Activated naive CD4-positive, alpha-beta T cell treated with anti-CD3 and anti-CD28 coated beads, Interleukin-2, amount 10 ng/mL, durations not matched to agents 7 days and 5 days (primary cell): ENCODE measurements at regions not wholly inside any gene's neighbourhood (a gene's known extent, or its start where the extent isn't known, plus 50 kb on each side); places are given as distances from the start of the nearest gene placed in this dataset.
"Not testable (repeated sequence)": the region's sequence is repeated elsewhere in the genome, so short reads cannot be mapped to it uniquely, and the experiment has no call there.

Experiments
- CTCF ChIA-PET: fragments of 350-600 bp; sonication (Branson Sonifier 250); formaldehyde crosslinking; loops from one replicate; lab custom pipeline; 2021; ENCODE audit warnings: antibody characterized with exemption; lab: Charles Lee
- DNase-seq: peaks from one replicate; pipeline ENCODE4 v3.0.0-alpha.2; 2020
- H3K27ac Mint-ChIP-seq: one replicate; pipeline ENCODE4 v1.8.0; 2021; ENCODE audit warnings: mild to moderate bottlenecking, moderate library complexity, mixed read lengths
- H3K27me3 Mint-ChIP-seq: one replicate; pipeline ENCODE4 v1.8.0; 2021; ENCODE audit warnings: mild to moderate bottlenecking, mixed read lengths
- H3K36me3 Mint-ChIP-seq: one replicate; pipeline ENCODE4 v1.8.0; 2021; ENCODE audit warnings: mixed read lengths
- H3K4me1 Mint-ChIP-seq: one replicate; pipeline ENCODE4 v1.8.0; 2021; ENCODE audit warnings: mixed read lengths
- H3K4me3 Mint-ChIP-seq: one replicate; pipeline ENCODE4 v1.8.0; 2021; ENCODE audit warnings: mild to moderate bottlenecking, moderate library complexity, mixed read lengths
- H3K9me3 Mint-ChIP-seq: one replicate; pipeline ENCODE4 v1.8.0; 2021; ENCODE audit warnings: mixed read lengths

DNA sequence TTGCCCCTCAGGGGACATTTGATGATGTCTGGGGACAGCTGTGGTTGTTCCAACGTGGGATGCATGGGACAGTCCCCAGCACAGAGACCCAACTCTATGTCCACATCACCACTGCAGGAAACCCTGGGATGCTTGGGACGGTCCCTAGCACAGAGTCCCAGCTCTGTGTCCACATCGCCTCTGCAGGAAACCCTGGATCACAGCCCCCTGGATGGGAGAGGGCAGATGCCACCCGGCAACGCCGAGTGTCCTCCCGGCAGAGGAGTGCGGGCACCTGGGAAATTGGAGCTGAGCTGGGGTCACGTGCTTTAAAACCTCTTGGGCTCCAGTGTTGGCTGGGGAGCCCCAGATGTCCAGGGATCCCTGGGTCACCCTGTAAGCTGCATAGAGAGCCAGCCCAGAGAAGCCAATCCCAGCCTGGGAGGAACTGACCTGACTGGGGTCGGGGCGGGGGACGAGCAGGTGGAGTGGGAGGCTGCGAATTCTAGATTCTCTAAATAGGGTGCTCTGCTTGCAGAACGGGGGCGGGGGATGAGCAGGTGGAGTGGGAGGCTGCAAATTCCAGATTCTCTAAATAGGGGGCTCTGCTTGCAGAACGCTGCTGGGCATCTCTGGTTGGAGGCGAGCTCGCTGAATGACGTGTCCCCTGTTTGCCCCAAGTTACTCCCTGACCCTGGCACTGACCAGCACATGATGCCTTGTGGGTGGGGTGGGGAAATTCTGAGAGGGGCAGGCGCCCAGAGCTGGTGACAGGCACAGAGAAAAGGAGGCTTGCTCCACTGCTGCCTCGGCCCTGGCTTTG, 1197.8 kb downstream of the BRD1 start:
- H3K9me3 Mint-ChIP-seq: no peaks in the 10 kb centered on the region
- peaks cover 24% of the 10 kb centered on the region for H3K27me3 Mint-ChIP-seq
- CTCF ChIA-PET: no interaction called here
- DNase-seq: no peak
- H3K27ac Mint-ChIP-seq: no peak overlapping the region
- H3K4me3 Mint-ChIP-seq: no peak overlapping the region
- peaks cover 2% of the 10 kb centered on the region for H3K4me1 Mint-ChIP-seq
- no peaks in the 10 kb centered on the region for H3K36me3 Mint-ChIP-seq

- Mint-ChIP-seq H3K4me3 (no peak overlapping the region), H3K9me3 (no peaks in the 10 kb centered on the region), H3K4me1 (peaks cover 2% of the 10 kb centered on the region), H3K27me3 (peaks cover 24% of the 10 kb centered on the region), H3K36me3 (no peaks in the 10 kb centered on the region), H3K27ac (no peak overlapping the region)
- no peak for DNase-seq
- CTCF ChIA-PET: no interaction called here
Observed at GRCh38 chr22:48628891-48629543, 1198.7 kb downstream of the BRD1 start.

- Mint-ChIP-seq H3K36me3 (no peaks in the 10 kb centered on the region), H3K27ac (no peak overlapping the region), H3K4me3 (no peak overlapping the region), H3K27me3 (peaks cover 24% of the 10 kb centered on the region), H3K4me1 (peaks cover 2% of the 10 kb centered on the region), H3K9me3 (no peaks in the 10 kb centered on the region)
- DNase-seq: no peak
- CTCF ChIA-PET: no interaction called here
Observed at GRCh38 chr22:48627966-48628365, 1199.7 kb downstream of the BRD1 start.

GRCh38 chr22:48627203-48627602, 1200.5 kb downstream of the BRD1 start:
- H3K4me3 Mint-ChIP-seq: no peak overlapping the region
- H3K4me1 Mint-ChIP-seq: peaks cover 2% of the 10 kb centered on the region
- H3K27ac Mint-ChIP-seq: no peak overlapping the region
- no peaks in the 10 kb centered on the region for H3K9me3 Mint-ChIP-seq
- H3K36me3 Mint-ChIP-seq: no peaks in the 10 kb centered on the region
- CTCF ChIA-PET: no interaction called here
- H3K27me3 Mint-ChIP-seq: peaks cover 24% of the 10 kb centered on the region
- DNase-seq: no peak

- H3K27me3 Mint-ChIP-seq: peaks cover 24% of the 10 kb centered on the region
- no peak for DNase-seq
- no peaks in the 10 kb centered on the region for H3K9me3 Mint-ChIP-seq
- H3K4me1 Mint-ChIP-seq: peaks cover 2% of the 10 kb centered on the region
- H3K27ac Mint-ChIP-seq: no peak overlapping the region
- H3K36me3 Mint-ChIP-seq: no peaks in the 10 kb centered on the region
- H3K4me3 Mint-ChIP-seq: no peak overlapping the region
- CTCF ChIA-PET: no interaction called here
Observed at GRCh38 chr22:48624401-48624800, 1203.3 kb downstream of the BRD1 start.

GRCh38 chr22:48622891-48623545, 1204.7 kb downstream of the BRD1 start:
- Mint-ChIP-seq H3K9me3 (no peaks in the 10 kb centered on the region), H3K4me1 (peaks cover 2% of the 10 kb centered on the region), H3K36me3 (no peaks in the 10 kb centered on the region), H3K27ac (no peak overlapping the region), H3K4me3 (no peak overlapping the region), H3K27me3 (peaks cover 20% of the 10 kb centered on the region)
- no peak for DNase-seq
- CTCF ChIA-PET: no interaction called here

- no peak overlapping the region for H3K4me3 Mint-ChIP-seq
- CTCF ChIA-PET: no interaction called here
- no peak for DNase-seq
- no peak overlapping the region for H3K27ac Mint-ChIP-seq
- H3K9me3 Mint-ChIP-seq: no peaks in the 10 kb centered on the region
- H3K4me1 Mint-ChIP-seq: no peaks in the 10 kb centered on the region
- peaks cover 2% of the 10 kb centered on the region for H3K27me3 Mint-ChIP-seq
- no peaks in the 10 kb centered on the region for H3K36me3 Mint-ChIP-seq
Observed at GRCh38 chr22:48621085-48621484, 1206.6 kb downstream of the BRD1 start.

DNA sequence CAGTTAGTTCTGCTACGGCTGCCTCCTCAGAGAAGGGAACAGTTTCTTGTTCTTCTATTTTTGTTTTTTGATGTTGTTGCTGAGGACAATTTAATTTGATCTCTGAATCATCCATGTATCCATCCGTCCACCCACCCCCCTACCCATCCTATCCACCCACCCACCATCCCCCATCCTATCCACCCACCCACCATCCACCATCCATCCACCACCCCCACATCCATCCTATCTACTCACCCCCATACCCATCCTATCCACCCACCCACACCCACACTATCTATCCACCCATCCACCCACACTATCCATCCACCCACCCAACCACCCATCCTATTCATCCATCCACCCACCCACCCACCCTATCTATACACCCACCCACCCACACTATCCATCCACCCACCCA, 1207.2 kb downstream of the BRD1 start:
- H3K27ac Mint-ChIP-seq, CTCF ChIA-PET, H3K4me1 Mint-ChIP-seq, H3K36me3 Mint-ChIP-seq, H3K4me3 Mint-ChIP-seq, H3K27me3 Mint-ChIP-seq, DNase-seq, H3K9me3 Mint-ChIP-seq: not testable (repeated sequence)

- CTCF ChIA-PET: no interaction called here
Observed at GRCh38 chr22:48619721-48620120, 1208.0 kb downstream of the BRD1 start.

DNA sequence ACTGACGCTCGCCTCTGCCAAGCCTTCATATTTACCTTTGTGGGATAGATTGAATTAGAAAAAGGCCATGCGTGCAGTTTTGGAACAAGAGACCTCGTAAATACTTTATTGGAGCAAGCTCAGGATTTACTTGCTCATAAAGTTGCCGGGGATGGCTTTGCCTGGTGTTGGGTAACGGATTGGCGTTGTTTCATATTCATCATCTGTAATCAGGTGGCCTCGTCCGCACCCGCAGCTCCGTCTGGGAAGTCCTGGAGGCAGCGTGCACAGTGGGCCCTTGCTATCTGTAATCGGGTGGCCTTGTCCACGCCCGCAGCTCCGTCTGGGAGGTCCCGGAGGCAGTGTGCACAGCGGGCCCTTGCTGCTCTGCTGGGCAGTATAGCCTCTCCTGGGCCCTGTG, 1209.3 kb downstream of the BRD1 start:
- no peak for DNase-seq
- Mint-ChIP-seq H3K27me3 (no peaks in the 10 kb centered on the region), H3K9me3 (no peaks in the 10 kb centered on the region), H3K4me1 (no peaks in the 10 kb centered on the region), H3K36me3 (no peaks in the 10 kb centered on the region), H3K4me3 (no peak overlapping the region), H3K27ac (no peak overlapping the region)
- CTCF ChIA-PET: no interaction called here

More at GRCh38 chr22:48619721-48620120, 1208.0 kb downstream of the BRD1 start:
- no peaks in the 10 kb centered on the region for H3K4me1 Mint-ChIP-seq
- H3K36me3 Mint-ChIP-seq: no peaks in the 10 kb centered on the region
- DNase-seq: no peak
- no peak overlapping the region for H3K27ac Mint-ChIP-seq
- H3K4me3 Mint-ChIP-seq: no peak overlapping the region
- H3K9me3 Mint-ChIP-seq: no peaks in the 10 kb centered on the region
- H3K27me3 Mint-ChIP-seq: no peaks in the 10 kb centered on the region

DNA sequence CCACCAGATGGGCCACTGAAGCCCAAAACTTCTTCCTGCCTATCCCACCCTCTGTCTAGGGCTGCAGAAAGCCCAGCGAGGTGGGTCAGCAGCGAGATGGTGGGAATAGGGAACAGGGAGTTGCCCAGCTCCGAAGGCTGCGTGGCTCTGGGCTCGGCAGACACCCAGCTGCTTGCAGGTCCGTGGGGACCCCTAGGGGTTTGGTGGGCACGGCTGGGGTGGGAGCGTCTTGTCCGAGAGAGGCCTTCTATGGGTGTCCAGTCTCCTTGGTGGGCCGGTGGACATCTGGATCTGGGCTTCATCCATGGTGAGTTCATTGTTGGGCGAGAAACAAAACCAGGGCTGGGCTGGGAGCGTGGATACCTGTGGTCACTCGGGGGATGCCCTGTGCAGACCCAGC, 1211.0 kb downstream of the BRD1 start:
- Mint-ChIP-seq H3K9me3 (no peaks in the 10 kb centered on the region), H3K27me3 (no peaks in the 10 kb centered on the region), H3K36me3 (no peaks in the 10 kb centered on the region), H3K4me1 (no peaks in the 10 kb centered on the region), H3K27ac (no peak overlapping the region), H3K4me3 (no peak overlapping the region)
- CTCF ChIA-PET: no interaction called here
- no peak for DNase-seq

DNA sequence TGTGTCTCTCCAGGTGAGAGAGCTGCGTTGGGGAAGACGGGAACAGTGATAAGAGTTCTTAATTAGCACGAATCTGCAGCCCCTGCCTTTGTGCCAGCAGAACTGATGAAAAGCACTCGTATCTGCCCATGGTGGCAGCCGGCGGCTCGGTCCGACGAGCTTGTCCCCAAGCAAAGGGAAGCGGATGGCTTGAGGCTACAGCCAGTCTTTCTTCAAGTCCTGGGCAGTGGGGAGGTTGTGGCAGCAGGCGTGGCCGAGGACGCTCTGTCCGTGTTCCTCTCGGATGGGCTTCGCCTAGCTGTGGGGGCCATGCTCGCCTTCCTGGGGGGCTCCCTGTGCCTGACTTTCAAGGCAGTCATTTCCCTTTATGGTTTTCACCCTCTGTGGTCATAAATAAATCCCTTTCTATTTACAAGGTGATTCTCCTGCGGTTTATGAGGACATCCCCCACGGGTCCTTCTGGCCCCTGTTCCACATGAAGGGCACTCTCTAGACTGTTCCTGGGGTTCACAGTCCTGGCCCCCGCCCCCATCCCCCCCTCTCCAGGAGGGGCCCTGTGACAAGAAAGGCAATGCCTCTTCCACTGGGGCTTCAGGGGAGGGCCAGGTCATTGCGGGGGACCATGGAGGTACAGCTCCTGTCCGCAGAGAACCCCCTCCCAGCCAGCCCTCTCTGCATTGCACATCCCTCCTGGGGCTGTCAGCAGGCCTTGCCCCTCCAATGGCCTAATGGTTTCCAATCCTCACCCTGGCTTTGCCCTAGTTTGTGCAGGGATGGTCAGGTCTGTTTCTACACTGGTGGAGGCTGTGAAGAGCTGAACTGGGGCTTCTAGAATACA, 1212.3 kb downstream of the BRD1 start:
- Mint-ChIP-seq H3K4me3 (no peak overlapping the region), H3K9me3 (peaks cover 2% of the 10 kb centered on the region), H3K27ac (no peak overlapping the region), H3K27me3 (no peaks in the 10 kb centered on the region), H3K36me3 (no peaks in the 10 kb centered on the region), H3K4me1 (no peaks in the 10 kb centered on the region)
- CTCF ChIA-PET: no interaction called here
- no peak for DNase-seq

DNA sequence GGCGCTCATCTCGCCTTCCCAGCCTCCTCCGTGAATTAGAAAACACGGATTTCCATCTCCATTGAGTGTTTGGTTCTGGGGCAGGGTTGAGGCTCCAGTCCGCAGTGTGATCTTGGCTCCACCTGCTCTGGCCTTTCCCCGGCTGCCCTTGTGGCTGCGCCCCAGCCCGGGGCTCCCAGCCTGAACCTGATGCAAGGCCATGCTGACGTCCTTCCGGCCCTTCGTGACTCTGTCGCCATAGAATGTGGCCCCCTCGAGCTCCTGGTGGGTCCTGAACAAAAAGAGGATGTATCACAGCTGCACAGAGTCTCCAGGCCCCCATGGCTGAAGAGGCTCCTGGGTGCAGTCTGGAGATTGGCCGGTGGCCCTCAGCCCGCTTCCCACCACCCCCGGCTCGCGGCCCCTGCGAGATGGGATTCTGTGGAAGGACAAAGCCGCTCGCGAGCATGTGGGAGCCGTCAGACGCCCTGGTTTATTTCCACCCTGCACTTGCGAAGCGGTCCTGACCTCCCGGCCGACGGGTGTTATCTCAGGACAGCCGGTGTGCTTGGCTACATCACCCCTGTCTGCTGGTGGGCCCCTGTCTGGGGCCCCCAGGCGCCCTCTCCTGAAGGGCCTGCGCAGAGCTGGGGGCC, 1214.0 kb downstream of the BRD1 start:
- Mint-ChIP-seq H3K27ac (no peak overlapping the region), H3K27me3 (no peaks in the 10 kb centered on the region), H3K4me1 (no peaks in the 10 kb centered on the region), H3K4me3 (no peak overlapping the region), H3K36me3 (no peaks in the 10 kb centered on the region), H3K9me3 (peaks cover 2% of the 10 kb centered on the region)
- no peak for DNase-seq
- CTCF ChIA-PET: no interaction called here
